NCI-H2196 treated with DMSO at 0.1 percent for 48 hours (cell line): ENCODE measurements at regions not wholly inside any gene's neighbourhood (a gene's known extent, or its start where the extent isn't known, plus 50 kb on each side); places are given as distances from the start of the nearest gene placed in this dataset.

ENCODE experiments used
- DNase-seq: peaks from one replicate; lab custom pipeline; 2025; ENCODE audit not compliant: unreplicated experiment; lab: John Stamatoyannopoulos, UW

DNA sequence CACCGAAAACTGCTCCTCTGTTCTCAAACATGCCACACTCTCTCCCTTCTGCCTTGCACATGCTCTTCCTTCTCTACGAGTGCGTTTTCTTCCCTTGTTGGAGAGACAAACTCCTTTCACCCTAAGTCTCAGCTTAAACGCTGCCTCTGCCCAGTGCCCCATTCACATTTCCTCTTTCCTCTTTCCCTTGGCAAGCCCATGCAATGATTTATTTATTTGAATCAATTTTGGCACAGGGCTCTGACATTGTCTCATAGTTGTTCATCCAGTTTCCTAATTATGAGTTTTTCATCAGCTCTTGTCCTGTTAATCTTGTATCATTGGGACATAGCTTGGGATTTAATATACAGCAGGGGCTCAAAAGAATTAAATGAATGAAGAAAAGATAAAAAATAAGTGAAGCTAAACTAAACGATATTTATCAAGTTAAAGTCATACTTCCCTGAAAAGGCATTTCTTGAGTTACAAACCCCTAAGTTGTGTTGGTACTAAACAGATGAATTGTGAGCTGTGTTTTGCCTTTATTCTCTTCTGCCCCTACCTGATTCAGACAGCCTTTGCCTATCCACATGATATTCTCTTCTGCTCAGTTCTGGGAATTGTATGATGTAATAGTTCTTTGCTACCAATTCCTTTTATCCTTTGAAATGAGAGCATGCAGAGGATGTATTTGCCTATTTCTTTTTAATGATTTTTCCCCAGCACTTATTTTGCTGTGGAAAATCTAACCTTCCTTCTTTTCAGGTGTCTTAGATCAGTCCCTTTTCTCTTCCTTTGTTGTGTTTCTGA, 704.4 kb downstream of the UTRN start:
- DNase-seq: no peak

DNA sequence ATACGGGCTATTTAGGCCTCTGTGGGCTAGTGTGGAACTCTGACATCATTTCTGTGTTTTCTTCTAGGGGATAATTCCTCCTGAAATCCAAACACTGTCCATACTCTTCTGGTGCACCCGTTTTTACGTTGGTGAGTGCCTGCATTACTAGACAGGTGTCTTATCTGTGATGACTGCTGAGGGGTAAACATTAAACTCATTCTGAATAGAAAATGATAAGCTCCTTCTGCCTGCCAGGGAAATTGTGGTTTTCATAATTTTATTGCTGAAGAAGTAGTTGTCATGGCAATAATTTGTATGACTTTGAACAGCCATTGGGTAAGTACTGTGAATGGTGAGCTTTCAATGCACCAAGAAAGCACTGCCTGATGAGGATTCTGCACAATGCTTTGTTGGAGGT, 705.6 kb downstream of the UTRN start:
- DNase-seq: peak; percentile 18

DNA sequence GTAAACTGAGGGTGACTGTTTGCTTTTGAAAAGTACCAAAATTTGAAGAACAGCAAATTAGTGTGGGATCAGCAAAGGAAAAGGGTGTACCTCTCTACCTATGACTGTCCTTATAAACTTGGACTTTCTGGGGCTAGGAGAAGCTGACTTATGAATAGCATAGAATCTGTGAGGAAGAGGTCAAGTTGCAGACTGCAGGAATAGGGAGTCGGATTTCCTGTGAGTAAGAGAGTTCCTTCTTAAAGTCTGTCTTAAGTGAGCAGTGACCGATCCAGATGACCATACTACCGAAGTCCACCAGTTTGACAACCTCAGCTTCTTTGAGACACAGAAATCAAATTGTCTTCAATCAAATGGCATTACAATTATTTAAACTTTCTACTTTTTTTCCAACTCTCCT, 708.7 kb downstream of the UTRN start:
- no peak for DNase-seq

DNA sequence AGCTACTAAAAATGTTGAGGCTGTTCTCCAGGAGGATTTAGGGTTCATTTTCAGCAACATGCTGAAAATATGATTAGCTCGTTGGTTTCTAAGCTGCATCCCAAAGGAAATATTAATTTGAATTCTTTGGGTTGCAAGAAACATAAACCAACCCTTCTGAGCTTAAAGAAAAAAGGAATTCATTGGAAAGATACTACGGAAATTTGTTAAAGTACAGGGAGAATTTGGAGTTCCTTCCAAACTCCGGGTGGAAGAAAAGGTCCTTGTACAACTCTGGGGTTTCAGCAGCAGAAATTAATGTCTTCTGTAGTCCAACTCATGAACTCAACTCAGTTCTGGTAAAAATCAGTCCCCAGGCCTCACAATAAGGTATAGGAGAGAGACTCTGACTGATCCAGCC, 712.9 kb downstream of the UTRN start:
- DNase-seq: no peak

DNA sequence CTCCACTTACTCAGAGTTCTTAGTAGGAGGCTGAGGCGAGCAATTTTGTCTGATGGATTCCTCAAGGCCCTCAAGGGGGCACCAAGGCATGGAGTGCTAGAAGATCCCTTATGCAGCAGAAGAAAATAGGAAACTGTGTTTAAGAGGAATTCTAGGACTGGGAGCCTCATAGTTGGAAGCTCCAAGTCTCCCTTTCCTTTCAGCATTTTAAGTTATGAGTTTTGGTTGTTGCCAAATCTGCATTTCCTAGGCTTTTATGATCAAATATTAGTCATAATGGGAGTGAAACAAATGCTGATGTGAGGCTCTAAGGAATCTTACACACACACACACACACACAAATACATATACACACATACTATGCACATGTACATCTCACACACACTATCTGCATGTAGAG, 714.0 kb downstream of the UTRN start:
- DNase-seq: no peak

DNA sequence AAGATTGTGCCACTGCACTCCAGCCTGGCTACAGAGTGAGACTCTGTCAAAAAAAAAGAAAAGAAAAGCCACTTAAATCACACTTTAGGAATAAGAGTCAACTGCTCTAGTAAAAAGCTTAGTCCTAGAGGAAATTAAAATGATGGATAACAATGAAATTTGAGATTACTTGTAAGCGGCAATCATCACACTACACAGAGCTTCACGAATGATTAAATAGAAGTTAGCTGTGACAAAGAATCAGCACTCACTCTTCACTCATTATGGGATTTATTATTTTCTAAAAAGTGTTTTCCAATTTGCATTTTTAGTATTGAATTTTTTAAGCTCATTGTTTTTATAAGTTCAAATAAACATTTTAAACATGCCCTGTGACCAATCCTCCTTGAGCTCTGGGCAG, 718.0 kb downstream of the UTRN start:
- no peak for DNase-seq

DNA sequence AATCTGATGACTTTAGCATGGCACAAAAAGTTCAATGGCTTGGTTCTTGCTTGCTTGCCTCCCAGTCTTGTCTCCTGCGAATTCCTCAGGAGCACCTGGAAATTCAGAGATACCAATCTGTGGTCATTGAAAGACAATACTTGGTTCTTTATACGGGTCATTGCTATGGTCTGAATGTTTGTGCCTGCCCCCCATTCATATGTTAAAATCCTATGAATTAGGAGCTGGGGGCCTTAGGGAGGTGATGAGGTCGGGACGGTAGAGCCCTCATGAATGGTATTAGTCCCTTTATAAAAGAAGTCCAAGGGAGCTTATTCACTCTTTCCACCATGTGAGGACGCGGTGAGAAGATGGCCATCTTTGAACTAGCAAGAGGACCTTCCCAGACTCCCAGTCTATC, 721.8 kb downstream of the UTRN start:
- no peak for DNase-seq

DNA sequence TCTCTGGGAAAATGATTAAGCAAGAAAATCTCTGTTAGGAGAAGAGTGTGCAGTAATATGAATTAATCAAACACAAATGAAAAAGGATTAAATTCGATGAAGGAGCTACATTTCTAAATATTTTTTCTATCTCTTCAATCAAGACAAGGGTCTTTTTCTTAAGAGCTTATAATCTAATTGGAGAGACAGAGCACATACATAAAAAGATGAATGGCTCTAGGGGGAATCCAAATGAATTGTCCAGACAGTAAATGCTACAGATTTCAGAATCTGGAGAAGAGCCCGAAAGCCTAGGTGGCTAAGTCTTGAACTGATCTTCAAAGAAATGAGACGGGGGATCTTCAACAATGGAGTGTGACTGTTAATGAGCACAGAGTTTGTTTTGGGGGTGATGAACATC, 723.6 kb downstream of the UTRN start:
- DNase-seq: no peak

DNA sequence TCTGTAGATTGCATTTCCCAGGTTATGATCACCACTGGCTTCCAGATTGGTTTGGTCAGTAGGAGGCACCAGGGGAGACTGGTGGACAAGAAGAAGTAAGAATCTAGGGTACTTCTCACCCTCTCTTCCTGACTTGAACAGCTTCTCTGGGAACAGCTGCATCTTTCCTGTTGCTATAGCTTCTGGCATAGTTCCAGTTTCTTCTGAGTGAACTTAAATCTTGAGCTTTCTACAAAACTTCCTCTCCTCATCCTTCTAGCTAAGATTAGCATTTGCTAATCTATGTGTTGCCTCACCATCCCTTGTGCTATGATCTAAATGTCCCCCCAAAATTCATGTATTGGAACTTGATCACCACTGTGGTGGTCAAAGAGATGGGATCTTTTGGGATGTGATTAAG, 724.6 kb downstream of the UTRN start:
- no peak for DNase-seq

DNA sequence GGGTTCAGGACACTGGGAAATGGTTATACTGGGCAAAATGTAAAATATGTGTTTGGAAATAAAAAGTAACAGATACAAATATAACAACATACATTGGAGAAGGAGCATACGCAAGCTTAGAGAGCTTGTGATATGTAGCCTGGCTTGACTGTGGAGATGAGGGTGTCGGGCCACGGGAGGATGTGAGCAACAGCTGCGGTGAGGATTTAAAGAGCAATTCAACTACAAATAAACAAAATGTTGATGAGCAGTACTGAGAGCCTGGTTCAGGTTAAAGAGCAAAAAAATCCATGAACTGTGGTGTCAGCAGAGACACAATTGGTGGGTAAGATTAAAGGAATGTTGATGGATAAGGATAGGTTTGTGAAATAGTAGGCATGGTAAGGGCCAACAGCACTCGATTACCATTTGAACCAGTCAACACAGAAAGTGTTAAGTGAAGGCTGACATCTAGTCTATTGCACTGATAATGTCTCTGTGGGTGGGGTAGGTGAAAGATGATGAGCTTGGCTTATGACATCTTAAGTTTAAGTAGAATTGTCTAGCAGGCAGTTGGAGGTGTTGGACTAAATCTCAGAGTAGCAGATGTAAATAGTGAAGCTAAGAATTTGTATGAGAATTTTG, 723.2 kb downstream of the EPM2A start:
- no peak for DNase-seq

DNA sequence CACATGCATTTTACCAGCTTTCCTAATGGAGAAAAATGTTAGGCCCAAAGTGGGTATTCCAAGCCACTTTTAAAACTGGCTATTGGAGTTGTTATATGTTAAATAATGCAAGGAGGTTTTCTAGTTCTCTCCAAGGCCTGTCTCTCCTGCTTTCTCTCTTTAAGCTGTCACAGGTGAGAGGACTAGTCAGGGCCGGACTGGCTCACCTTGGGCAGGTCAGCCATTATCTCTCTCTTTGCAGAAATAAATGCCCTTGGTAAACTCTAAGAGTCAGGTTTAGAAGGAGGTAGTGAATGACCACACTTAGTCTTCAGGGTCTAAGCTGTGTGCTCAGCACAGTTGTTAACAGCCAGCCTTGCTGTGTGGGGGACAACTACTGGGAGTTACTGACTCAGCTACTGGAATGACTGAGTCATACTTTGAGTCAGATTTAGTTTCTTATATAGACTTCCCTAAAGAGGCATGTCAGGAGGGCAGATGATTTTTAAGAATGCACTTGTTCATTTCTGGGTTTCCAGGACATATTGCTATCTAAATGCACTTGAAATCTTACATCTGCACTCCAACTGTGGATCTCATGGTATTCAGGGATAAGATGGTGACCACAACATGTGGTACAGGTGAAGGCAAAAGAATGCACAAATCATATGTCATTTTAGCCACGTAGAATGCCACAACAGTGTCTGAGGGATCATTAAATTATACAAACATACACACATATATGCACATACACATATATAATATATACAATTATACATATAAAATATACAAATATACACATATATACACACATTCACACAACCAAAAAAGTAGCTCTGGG, 719.4 kb downstream of the EPM2A start:
- no peak for DNase-seq

DNA sequence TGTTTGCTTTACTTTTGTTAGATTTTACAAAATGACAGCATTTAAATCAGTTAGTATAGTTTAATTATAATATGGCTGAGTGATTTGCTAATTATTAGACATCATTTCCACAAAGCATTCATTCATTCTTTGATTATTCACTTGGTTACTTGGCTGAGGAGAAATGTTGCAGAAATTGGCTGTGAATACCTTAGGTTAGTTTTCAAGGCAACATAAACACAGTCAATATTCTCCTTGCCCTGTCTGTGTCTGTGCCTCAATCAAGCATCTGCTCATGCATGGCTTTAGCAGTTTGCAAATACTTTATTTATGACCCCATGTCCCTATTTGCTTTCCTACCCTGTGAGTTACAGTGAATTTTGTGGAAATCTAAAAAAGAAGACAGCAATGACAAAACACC, 718.3 kb downstream of the EPM2A start:
- no peak for DNase-seq

DNA sequence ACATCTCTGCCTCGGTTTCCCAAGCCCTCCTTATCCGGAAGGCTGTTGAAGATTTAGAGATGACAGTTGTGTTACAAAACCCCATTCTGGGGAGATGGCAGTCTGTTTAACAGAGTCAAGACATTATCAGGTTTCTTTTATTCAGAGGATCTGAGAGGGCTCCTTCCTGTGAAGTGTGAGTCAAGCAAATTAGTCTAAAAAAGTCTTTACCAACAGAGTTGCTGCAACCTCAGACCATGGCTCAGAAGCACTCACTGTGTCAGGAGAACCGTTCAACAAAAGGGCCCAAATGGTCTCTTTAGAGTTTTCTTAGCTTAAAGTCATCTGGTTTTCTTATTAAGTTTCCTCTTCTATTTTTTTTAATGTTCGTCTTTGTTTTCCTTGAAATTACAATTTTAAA, 717.8 kb downstream of the EPM2A start:
- no peak for DNase-seq

DNA sequence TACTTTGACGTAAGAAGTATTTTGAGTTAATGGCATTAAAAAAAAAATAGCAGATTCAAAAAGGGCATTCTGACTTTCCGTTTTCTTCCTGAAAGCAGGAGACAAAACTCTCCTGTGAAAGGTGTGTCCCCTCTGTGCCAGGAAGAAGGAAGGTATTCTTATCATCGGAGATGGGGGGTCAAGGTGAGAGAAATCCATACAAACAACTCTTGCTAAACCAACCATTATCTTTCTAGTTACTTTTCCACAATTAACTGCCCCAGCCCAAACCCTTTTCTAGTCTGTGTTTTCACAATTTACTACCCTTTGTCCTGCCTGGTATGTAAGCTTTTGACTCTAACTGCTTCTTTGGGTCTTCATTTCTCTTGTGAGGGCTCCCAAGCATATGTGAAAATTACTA, 717.3 kb downstream of the EPM2A start:
- DNase-seq: no peak

DNA sequence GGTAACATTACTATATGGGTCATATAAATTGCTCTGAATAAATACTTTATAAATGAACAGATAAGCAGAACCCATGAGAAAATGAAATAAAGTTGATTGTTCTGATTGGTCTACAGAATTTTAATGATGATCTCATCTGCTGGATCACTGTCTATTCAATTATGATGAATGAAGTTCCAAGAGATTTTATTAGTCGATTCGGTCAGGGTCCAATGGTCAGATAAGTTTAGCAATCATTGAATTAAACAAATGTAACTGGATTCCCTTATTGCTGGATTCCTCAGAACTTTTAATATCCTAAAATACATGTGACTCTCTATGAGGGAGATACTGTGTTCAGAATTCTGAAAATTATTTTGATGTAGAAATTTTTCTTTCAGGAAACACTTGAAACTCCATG, 715.2 kb downstream of the EPM2A start:
- DNase-seq: no peak

DNA sequence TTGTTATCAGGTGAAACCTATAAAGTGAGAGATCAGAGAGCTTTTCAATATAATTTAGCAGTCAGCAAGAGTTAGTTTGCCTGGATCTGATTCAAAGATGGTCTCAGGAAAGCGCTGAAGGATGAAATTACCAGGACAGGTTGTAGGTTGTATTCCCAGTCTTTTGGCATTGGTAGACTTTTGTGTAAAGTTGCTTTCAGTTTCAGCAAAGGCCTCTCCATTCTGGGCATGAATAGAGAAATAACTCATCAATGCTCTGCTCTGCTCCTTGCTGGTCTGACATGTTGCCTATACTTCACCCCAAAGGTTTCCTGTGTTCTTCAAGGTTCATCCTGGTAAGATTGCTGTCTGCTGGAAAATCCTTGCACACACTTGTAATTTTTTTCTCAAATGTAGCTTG, 714.8 kb downstream of the EPM2A start:
- DNase-seq: no peak

DNA sequence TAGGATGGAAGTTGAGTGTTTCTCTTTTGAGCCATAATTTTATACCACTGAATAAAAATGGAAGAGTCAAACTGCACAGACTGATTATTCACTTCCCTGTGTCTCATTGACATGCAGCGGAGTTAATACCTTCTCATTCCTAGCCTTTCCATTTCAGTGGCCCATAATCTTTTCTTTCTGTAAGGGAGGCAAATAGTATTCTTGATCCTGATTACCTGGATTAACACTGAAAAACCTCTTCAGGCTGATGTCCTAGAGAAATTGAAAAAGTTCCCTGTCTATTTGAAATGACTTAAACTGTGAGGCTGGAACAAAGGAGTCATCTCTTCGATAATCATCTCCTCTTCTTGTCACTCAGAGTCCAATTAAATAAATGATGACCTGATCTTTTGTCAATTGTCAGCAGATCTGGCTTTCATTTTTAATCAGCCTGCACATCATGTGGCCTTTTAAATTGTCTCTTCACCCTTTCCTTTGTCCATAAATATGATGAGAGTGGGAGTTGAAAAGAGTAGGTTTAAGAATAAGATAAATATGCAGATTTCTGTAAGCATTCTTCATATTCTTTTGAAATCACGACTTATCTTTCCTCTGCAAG, 713.0 kb downstream of the EPM2A start:
- no peak for DNase-seq

DNA sequence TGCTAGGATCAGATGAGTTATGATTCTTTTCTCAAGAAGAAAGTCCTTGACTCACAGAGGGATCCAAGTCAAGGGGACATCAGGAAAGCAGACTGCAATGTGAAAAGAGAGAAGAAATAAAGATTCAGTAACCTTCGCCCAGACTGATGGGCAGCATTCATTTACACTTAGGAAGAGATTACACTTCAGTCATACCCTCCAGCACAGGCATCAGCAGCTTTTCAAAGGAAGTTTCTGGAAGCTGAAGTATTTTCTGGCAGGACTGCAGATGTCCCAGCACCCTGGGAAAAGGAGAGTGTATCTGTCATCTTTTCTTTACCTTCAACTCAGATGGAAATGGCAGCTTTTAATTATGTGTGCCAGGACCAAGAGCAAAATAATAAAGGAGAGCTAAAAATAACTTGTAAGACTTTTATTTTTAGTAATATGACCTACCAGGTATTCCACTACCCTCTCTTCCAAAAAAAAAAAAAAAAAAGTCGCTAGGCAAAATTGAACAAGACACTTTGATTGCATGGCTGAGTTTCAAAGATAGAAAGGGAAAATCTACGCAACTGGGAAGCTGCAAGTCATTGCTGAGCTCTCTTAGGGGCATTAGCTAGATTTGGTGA, 712.1 kb downstream of the EPM2A start:
- DNase-seq: no peak

DNA sequence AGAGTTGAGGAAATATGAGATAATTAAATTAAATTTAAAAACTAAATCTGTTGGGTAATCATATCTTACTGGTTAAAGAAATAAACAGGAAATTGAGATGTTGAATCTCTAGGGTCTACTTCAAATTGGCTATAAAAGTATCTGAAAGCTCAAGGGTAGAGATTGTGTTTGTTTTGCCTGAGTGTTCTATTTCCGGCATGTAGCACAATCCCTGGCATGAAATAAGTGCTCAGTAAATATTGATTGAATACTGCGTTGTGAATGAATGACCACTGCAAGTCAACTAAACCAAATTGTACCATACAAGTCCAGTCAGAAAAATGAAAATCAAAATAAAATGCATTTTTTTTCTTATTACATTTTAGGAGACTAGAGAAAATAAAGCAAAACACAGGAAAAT, 709.8 kb downstream of the EPM2A start:
- DNase-seq: peak; percentile 19

DNA sequence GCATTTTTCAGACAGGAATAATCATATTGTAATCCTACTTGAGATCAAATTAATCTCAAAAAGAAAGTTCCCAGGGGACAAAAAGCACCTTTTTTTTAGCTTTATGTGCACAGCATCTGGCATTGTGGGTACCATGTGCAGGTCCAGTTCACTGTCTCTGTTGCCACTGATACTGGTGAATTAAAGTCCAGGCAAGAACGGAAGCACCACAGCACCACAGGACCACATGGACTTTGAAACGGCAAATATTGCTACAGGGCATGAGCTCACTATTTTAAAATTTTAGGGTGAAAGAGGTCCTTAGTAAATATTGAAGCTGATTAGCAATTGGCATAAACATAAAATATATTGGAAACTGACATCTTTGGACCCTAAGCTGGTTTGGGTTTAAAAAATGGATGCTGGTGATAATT, 709.0 kb downstream of the EPM2A start:
- DNase-seq: no peak

DNA sequence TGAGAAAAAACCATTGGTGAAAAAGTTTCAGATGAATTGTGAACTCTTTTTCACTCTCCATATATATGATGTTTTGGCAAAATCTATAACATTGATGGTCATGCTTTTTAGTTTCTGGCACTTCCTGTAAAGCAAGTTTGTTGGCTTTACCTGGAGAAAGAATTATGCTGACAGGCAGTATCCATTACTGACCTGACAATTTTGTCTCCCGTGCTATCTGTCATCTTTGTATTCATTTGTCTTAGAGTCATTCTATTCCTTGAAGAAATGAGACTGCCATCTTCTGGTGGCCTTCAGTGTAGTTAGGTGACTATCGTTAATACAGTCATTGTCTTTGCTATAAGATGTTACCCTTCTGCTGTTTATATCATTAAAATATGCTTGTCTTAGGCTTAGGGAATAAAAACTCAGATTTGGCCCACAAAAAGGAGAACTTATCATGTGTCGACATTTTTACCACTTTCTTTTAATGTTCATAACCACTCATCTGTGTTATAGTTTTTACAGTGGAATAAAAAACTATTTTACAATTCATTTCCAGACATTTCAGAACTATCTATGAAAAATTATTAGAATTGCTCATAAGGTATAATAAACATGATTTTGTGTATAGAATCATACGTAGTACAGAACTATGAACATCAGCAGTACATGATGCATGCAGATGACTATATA, 707.0 kb downstream of the EPM2A start:
- peak; percentile 10 for DNase-seq
